Midbrain (tissue), 1 donor: ENCODE measurements at regions not wholly inside any gene's neighbourhood (a gene's known extent, or its start where the extent isn't known, plus 50 kb on each side); places are given as distances from the start of the nearest gene placed in this dataset.
"Not testable (repeated sequence)": the region's sequence is repeated elsewhere in the genome, so short reads cannot be mapped to it uniquely, and the experiment has no call there.

Experiments used
- DNase-seq: peaks from one replicate; lab custom pipeline; 2025; lab: John Stamatoyannopoulos, UW

GRCh38 chr1:88623101-88623500 is 61.0 kb upstream of the PKN2 start:
- not testable (repeated sequence) for DNase-seq
